ENCODE measurements at regions not wholly inside any gene's neighbourhood (a gene's known extent, or its start where the extent isn't known, plus 50 kb on each side); places are given as distances from the start of the nearest gene placed in this dataset.
"Not testable (repeated sequence)": the region's sequence is repeated elsewhere in the genome, so short reads cannot be mapped to it uniquely, and the experiment has no call there.

DNA sequence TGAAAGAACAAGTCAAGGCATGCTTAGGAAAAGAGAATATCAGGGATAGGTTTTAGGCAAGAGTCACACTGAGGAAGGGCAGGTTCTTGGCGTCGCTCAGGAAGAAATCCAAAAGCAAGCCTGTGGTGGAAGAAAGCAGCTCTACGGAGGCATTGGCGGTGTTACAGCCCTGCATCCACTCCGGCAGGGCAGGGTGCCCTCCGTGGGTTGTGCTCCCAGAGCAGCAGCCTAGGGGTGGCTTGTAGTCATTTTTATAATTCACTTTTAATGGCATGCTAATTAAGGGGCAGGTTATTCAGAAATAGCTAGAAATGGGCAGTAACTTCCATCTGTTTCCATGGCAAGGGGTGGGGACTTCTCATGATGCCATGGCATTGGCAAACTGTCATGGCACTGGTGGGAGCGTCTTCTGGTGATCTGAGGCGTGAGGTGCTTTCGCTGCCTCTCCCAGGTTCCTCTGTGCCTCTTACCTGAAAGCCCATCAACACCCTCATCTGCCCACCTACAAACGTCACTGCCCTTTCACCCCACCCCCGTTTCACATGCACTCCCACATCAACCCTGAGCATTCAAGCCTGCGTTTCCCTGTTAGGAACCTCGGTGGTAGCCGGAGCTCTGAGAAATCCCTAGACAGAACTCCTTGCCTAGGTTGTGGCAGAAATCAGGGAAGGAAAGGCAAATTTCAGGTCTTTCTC is 1763.8 kb upstream of the TPTE start:
- H3K27me3 ChIP-seq (ENCODE audit: control insufficient read depth in 1 of 2, insufficient read depth in 2 of 2, low read length in 2 of 2); H2AFZ ChIP-seq (ENCODE audit: low read length); CTCF ChIA-PET (ENCODE audit: low intra/inter-chr PET ratio, low total read pairs); DNase-seq (ENCODE audit: low spot score); H3K79me2 ChIP-seq (ENCODE audit: insufficient read depth, low read length); POLR2A ChIA-PET; ATAC-seq; H3K4me1 ChIP-seq (ENCODE audit: insufficient read depth, low read length); H3K36me3 ChIP-seq (replicated peaks in 1 of 2; ENCODE audit: control insufficient read depth in 1 of 2, insufficient read depth in 2 of 2, low read length in 2 of 2); BruUV-seq (replicated peaks); H4K20me1 ChIP-seq (ENCODE audit: insufficient read depth, low read length); FAIRE-seq; H3K4me3 ChIP-seq (replicated peaks in 1 of 3; ENCODE audit: insufficient read depth in 1 of 3, low read depth in 2 of 3, low read length in 3 of 3); in situ Hi-C loops (cut with HindIII; ENCODE audit: extremely low pct_ligation_motif_present, low pct_unique_long_range_greater_than_20kb); intact Hi-C loops (cut with micrococcal nuclease; ENCODE audit: unreplicated experiment); H3K27ac ChIP-seq (ENCODE audit: extremely low read length, insufficient read depth, low read length); H3K9ac ChIP-seq (ENCODE audit: insufficient read depth, low read depth, low read length); H3K4me2 ChIP-seq (ENCODE audit: low read depth, low read length): not testable (repeated sequence)
- 37% methylated on average over 14 of the region's 14 CpGs for WGBS (ENCODE audit: low lambda C conversion rate)
- peaks cover 45% of the 10 kb centered on the region for H3K9me3 ChIP-seq (ENCODE audit: low read length)

DNA sequence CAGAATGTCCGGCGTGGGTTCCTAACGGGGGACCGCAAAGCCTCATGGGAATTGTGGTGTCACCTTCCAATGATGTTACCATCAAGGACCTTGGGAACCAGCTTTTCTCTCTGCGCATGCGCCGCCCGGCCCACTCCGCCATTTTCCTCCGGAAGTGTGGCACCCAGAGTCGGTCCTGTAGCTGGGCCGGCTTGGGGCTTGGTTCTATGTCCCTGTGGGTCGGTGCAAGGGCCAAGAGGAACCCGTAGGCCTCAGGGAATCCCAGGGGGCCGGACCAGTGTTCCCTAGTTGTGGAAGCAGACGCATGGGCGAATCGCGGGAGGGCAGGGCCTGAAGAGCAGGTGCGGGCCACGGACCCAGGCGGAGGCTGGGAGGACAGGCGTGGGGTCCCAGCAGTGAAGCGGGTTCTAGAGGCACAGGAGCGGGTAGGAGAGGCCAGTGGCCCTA is 1762.4 kb upstream of the TPTE start:
- ATAC-seq; intact Hi-C loops (cut with micrococcal nuclease; ENCODE audit: unreplicated experiment); CTCF ChIA-PET (ENCODE audit: low intra/inter-chr PET ratio, low total read pairs); H3K4me1 ChIP-seq (ENCODE audit: insufficient read depth, low read length); H3K4me3 ChIP-seq (replicated peaks in 1 of 3; ENCODE audit: insufficient read depth in 1 of 3, low read depth in 2 of 3, low read length in 3 of 3); DNase-seq (ENCODE audit: low spot score); BruUV-seq (replicated peaks); H3K9ac ChIP-seq (ENCODE audit: insufficient read depth, low read depth, low read length); H2AFZ ChIP-seq (ENCODE audit: low read length); POLR2A ChIA-PET; H3K27ac ChIP-seq (ENCODE audit: extremely low read length, insufficient read depth, low read length); H3K36me3 ChIP-seq (replicated peaks in 1 of 2; ENCODE audit: control insufficient read depth in 1 of 2, insufficient read depth in 2 of 2, low read length in 2 of 2); H4K20me1 ChIP-seq (ENCODE audit: insufficient read depth, low read length); in situ Hi-C loops (cut with HindIII; ENCODE audit: extremely low pct_ligation_motif_present, low pct_unique_long_range_greater_than_20kb); H3K4me2 ChIP-seq (ENCODE audit: low read depth, low read length); FAIRE-seq; H3K79me2 ChIP-seq (ENCODE audit: insufficient read depth, low read length); H3K27me3 ChIP-seq (ENCODE audit: control insufficient read depth in 1 of 2, insufficient read depth in 2 of 2, low read length in 2 of 2): not testable (repeated sequence)
- peaks cover 55% of the 10 kb centered on the region for H3K9me3 ChIP-seq (ENCODE audit: low read length)
- 55% methylated on average over 21 of the region's 25 CpGs for WGBS (ENCODE audit: low lambda C conversion rate)

DNA sequence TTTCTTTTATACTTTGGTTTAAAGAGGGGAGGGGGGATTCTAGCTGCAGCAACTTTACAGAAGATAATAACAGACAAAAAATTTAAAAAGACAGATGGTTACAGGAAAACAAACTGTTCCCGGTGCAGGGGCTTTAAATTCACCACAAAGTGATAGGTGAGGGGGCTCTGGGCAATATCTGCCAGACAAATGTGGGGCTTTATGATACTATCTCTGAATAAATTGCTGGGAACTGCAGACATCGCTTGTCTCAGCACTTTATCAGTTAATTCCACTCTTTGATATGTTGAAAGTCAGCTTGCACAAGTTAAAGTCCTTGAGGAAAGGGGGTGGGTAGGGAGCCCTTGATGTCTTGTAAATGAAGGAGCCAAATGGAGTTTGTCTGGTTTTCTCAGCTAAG is 1759.1 kb upstream of the TPTE start:
- H3K9ac ChIP-seq (ENCODE audit: insufficient read depth, low read depth, low read length); FAIRE-seq; DNase-seq (ENCODE audit: low spot score); H2AFZ ChIP-seq (ENCODE audit: low read length); H3K4me1 ChIP-seq (ENCODE audit: insufficient read depth, low read length); H3K27me3 ChIP-seq (ENCODE audit: control insufficient read depth in 1 of 2, insufficient read depth in 2 of 2, low read length in 2 of 2); H3K79me2 ChIP-seq (ENCODE audit: insufficient read depth, low read length); intact Hi-C loops (cut with micrococcal nuclease; ENCODE audit: unreplicated experiment); H3K27ac ChIP-seq (ENCODE audit: extremely low read length, insufficient read depth, low read length); CTCF ChIA-PET (ENCODE audit: low intra/inter-chr PET ratio, low total read pairs); BruUV-seq (replicated peaks); H3K36me3 ChIP-seq (replicated peaks in 1 of 2; ENCODE audit: control insufficient read depth in 1 of 2, insufficient read depth in 2 of 2, low read length in 2 of 2); H3K4me3 ChIP-seq (replicated peaks in 1 of 3; ENCODE audit: insufficient read depth in 1 of 3, low read depth in 2 of 3, low read length in 3 of 3); in situ Hi-C loops (cut with HindIII; ENCODE audit: extremely low pct_ligation_motif_present, low pct_unique_long_range_greater_than_20kb); ATAC-seq; H4K20me1 ChIP-seq (ENCODE audit: insufficient read depth, low read length); POLR2A ChIA-PET; H3K4me2 ChIP-seq (ENCODE audit: low read depth, low read length): not testable (repeated sequence)
- H3K9me3 ChIP-seq (ENCODE audit: low read length), result peaks cover 71% of the 10 kb centered on the region
- WGBS (ENCODE audit: low lambda C conversion rate), result 0% methylated on average over 2 of the region's 2 CpGs

Data from HepG2 (cell line).